ENCODE measurements at regions not wholly inside any gene's neighbourhood (a gene's known extent, or its start where the extent isn't known, plus 50 kb on each side); places are given as distances from the start of the nearest gene placed in this dataset.

GRCh38 chr7:156232931-156233705 is 407.5 kb upstream of the RNF32 start:
- Mint-ChIP-seq H3K4me3 (ENCODE audit: low read depth, unreplicated experiment) (no peak overlapping the region), H3K27ac (ENCODE audit: unreplicated experiment) (no peak overlapping the region), H3K27me3 (ENCODE audit: unreplicated experiment) (peaks cover 36% of the 10 kb centered on the region), H3K9me3 (ENCODE audit: low read depth, unreplicated experiment) (no peaks in the 10 kb centered on the region), H3K4me1 (ENCODE audit: low read depth, unreplicated experiment) (no peaks in the 10 kb centered on the region), H3K36me3 (ENCODE audit: insufficient read depth, unreplicated experiment) (no peaks in the 10 kb centered on the region)
- DNase-seq, result no peak
- CTCF ChIA-PET, result no interaction called here
- no TSS peak for BruUV-seq (replicated peaks)
- TF ChIP-seq, protein P1, sequence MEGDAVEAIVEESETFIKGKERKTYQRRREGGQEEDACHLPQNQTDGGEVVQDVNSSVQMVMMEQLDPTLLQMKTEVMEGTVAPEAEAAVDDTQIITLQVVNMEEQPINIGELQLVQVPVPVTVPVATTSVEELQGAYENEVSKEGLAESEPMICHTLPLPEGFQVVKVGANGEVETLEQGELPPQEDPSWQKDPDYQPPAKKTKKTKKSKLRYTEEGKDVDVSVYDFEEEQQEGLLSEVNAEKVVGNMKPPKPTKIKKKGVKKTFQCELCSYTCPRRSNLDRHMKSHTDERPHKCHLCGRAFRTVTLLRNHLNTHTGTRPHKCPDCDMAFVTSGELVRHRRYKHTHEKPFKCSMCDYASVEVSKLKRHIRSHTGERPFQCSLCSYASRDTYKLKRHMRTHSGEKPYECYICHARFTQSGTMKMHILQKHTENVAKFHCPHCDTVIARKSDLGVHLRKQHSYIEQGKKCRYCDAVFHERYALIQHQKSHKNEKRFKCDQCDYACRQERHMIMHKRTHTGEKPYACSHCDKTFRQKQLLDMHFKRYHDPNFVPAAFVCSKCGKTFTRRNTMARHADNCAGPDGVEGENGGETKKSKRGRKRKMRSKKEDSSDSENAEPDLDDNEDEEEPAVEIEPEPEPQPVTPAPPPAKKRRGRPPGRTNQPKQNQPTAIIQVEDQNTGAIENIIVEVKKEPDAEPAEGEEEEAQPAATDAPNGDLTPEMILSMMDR (IDR thresholded peaks at IDR 0.05; ENCODE audit: unreplicated experiment), result no peak
- intact Hi-C loops (cut with micrococcal nuclease; ENCODE audit: unreplicated experiment), result no loop called here

GRCh38 chr7:156230576-156230975 is 410.0 kb upstream of the RNF32 start:
- no TSS peak for BruUV-seq (replicated peaks)
- CTCF ChIA-PET, result no interaction called here
- Mint-ChIP-seq H3K27ac (ENCODE audit: unreplicated experiment) (no peak overlapping the region), H3K36me3 (ENCODE audit: insufficient read depth, unreplicated experiment) (no peaks in the 10 kb centered on the region), H3K4me1 (ENCODE audit: low read depth, unreplicated experiment) (no peaks in the 10 kb centered on the region), H3K27me3 (ENCODE audit: unreplicated experiment) (peaks cover 10% of the 10 kb centered on the region), H3K9me3 (ENCODE audit: low read depth, unreplicated experiment) (no peaks in the 10 kb centered on the region), H3K4me3 (ENCODE audit: low read depth, unreplicated experiment) (no peak overlapping the region)
- no peak for DNase-seq
- intact Hi-C loops (cut with micrococcal nuclease; ENCODE audit: unreplicated experiment), result no loop called here
- TF ChIP-seq, protein P1 (IDR thresholded peaks at IDR 0.05; ENCODE audit: unreplicated experiment), result no peak

DNA sequence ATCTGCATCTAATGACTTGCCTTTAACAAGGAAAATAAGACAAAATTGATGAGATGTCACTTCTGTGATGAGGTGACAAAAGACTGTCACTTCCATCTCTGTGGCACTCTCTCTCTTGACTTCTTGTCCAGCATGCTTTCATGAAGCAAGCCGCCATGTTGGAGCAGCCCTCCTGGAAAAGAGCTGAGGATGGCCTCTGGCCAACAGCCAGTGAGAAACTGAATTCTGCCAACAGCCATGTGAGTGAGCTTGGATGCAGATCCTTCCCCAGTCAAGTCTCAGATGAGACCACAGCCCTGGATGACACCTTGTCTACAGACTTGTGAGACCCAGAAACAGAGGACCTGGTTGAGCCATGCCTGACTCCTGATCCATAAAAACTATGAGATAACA is 412.6 kb upstream of the SHH start:
- no TSS peak for BruUV-seq (replicated peaks)

DNA sequence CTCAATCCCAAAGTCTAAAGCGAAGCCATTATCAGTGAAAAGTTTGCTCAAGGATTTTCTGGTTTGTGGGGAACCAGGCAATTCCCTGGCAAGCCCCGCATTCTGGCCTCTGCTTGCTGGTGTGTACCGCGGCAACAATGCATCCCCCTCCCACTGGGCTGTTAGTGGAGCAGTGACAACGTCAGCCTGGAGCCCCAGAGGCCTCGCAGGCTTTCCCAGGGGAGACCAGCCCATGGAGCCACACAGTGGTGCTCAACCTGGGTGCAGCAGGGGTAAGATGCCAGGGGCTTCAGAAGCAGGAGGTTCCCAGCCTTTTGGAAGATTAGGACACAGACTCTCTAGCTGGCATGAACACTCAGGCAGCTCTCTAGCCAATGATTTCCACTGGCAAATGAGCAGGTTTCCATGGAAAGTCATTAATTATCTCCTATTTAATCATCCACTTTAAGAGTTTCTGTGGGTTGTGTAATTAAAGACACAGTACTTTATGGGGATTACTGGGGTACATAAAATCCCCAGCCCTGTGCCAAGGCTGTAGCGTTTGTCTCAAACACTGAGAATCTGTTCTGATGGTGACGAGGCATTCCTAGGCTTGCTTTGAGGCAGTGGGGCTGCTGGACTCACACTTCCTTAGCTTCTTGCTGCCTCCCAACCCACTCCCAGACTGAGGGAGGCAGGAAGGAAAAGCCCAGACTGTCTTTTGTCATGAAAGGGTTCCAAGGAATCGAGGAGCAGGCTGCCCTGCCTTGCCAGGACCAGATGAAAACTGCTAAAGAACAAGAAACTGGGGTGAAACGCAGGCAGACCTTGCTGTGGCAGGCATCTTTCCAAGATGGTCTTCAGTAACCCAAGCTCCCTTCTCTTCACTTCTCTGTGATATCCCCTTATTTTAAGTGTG is 411.9 kb upstream of the SHH start:
- Mint-ChIP-seq H3K27ac (ENCODE audit: unreplicated experiment) (no peak overlapping the region), H3K4me3 (ENCODE audit: low read depth, unreplicated experiment) (no peak overlapping the region), H3K27me3 (ENCODE audit: unreplicated experiment) (peaks cover 48% of the 10 kb centered on the region), H3K9me3 (ENCODE audit: low read depth, unreplicated experiment) (no peaks in the 10 kb centered on the region), H3K36me3 (ENCODE audit: insufficient read depth, unreplicated experiment) (no peaks in the 10 kb centered on the region), H3K4me1 (ENCODE audit: low read depth, unreplicated experiment) (no peaks in the 10 kb centered on the region)
- BruUV-seq (replicated peaks), result no TSS peak
- CTCF ChIA-PET, result no interaction called here
- TF ChIP-seq, protein P1 (IDR thresholded peaks at IDR 0.05; ENCODE audit: unreplicated experiment), result no peak
- intact Hi-C loops (cut with micrococcal nuclease; ENCODE audit: unreplicated experiment), result no loop called here
- DNase-seq, result no peak

More for the DNA sequence above, 412.6 kb upstream of the SHH start:
- Mint-ChIP-seq H3K4me1 (ENCODE audit: low read depth, unreplicated experiment) (no peaks in the 10 kb centered on the region), H3K27me3 (ENCODE audit: unreplicated experiment) (peaks cover 42% of the 10 kb centered on the region), H3K27ac (ENCODE audit: unreplicated experiment) (no peak overlapping the region), H3K9me3 (ENCODE audit: low read depth, unreplicated experiment) (no peaks in the 10 kb centered on the region), H3K4me3 (ENCODE audit: low read depth, unreplicated experiment) (no peak overlapping the region), H3K36me3 (ENCODE audit: insufficient read depth, unreplicated experiment) (no peaks in the 10 kb centered on the region)
- DNase-seq, result no peak
- CTCF ChIA-PET, result no interaction called here
- intact Hi-C loops (cut with micrococcal nuclease; ENCODE audit: unreplicated experiment), result no loop called here
- TF ChIP-seq, protein P1 (IDR thresholded peaks at IDR 0.05; ENCODE audit: unreplicated experiment), result no peak
